CD4-positive, alpha-beta memory T cell (primary cell): ENCODE measurements at regions not wholly inside any gene's neighbourhood (a gene's known extent, or its start where the extent isn't known, plus 50 kb on each side); places are given as distances from the start of the nearest gene placed in this dataset.
"Not testable (repeated sequence)": the region's sequence is repeated elsewhere in the genome, so short reads cannot be mapped to it uniquely, and the experiment has no call there.

Experiments used
- CTCF ChIA-PET: fragments of 350-600 bp; sonication (Branson Sonifier 250); formaldehyde crosslinking; loops from one replicate; lab custom pipeline; 2021; ENCODE audit warnings: inconsistent platforms; ENCODE audit not compliant: partially characterized antibody; lab: Charles Lee
- POLR2A ChIA-PET: fragments of 350-600 bp; sonication (Branson Sonifier 250); formaldehyde crosslinking; loops from one replicate; lab custom pipeline; 2021; ENCODE audit not compliant: partially characterized antibody; lab: Charles Lee
- DNase-seq, 5 donors: peaks; one replicate each; pipeline versions ENCODE4 v3.0.0 to v3.0.0-alpha.2; 2020 to 2022; ENCODE audit warnings: mixed read lengths in 1 of 5
- H3K27ac ChIP-seq: one replicate; pipeline ENCODE4 v1.7.0; 2013; ENCODE audit warnings: low read depth, low read length
- H3K27me3 ChIP-seq: 2 replicates; pipeline ENCODE4 v1.7.0; 2013; ENCODE audit warnings: mild to moderate bottlenecking, low read length, moderate library complexity; ENCODE audit not compliant: insufficient read depth
- H3K36me3 ChIP-seq: 2 replicates; pipeline ENCODE4 v1.7.0; 2013; ENCODE audit warnings: mild to moderate bottlenecking, low read length, moderate library complexity; ENCODE audit not compliant: insufficient read depth
- H3K4me1 ChIP-seq: 2 replicates; pipeline ENCODE4 v1.7.0; 2013; ENCODE audit warnings: mild to moderate bottlenecking, low read length, moderate library complexity; ENCODE audit not compliant: insufficient read depth
- H3K4me3 ChIP-seq, 2 donors: one replicate each; pipeline ENCODE4 v1.7.0; 2013; ENCODE audit warnings: low read length in 2 of 2, mild to moderate bottlenecking in 1 of 2
- H3K9me3 ChIP-seq, 2 donors: one replicate each; pipeline ENCODE4 v1.7.0; 2013; ENCODE audit warnings: low read length in 2 of 2, control low read depth in 1 of 2; ENCODE audit not compliant: control insufficient read depth in 1 of 2
- H3K27ac Mint-ChIP-seq, 7 donors: one replicate each; pipeline ENCODE4 v1.8.0; 2020 to 2021; ENCODE audit warnings: mixed read lengths in 7 of 7, mild to moderate bottlenecking in 6 of 7, inconsistent platforms in 3 of 7, moderate library complexity in 3 of 7
- H3K27me3 Mint-ChIP-seq, 2 donors: one replicate each; pipeline ENCODE4 v1.8.0; 2020 to 2021; ENCODE audit warnings: mixed read lengths in 2 of 2
- H3K36me3 Mint-ChIP-seq, 2 donors: one replicate each; pipeline ENCODE4 v1.8.0; 2020 to 2021; ENCODE audit warnings: mixed read lengths in 2 of 2, inconsistent platforms in 1 of 2, mild to moderate bottlenecking in 1 of 2
- H3K4me1 Mint-ChIP-seq, 4 donors: one replicate each; pipeline ENCODE4 v1.8.0; 2020 to 2021; ENCODE audit warnings: mixed read lengths in 4 of 4, mild to moderate bottlenecking in 1 of 4
- H3K4me3 Mint-ChIP-seq, 8 donors: one replicate each; pipeline ENCODE4 v1.8.0; 2020 to 2021; ENCODE audit warnings: mixed read lengths in 8 of 8, mild to moderate bottlenecking in 7 of 8, moderate library complexity in 6 of 8, inconsistent platforms in 3 of 8
- H3K9me3 Mint-ChIP-seq, 8 donors: one replicate each; pipeline ENCODE4 v1.8.0; 2020 to 2021; ENCODE audit warnings: mixed read lengths in 8 of 8, mild to moderate bottlenecking in 5 of 8, inconsistent platforms in 3 of 8, moderate library complexity in 1 of 8
- intact Hi-C: fragments of 100-400 bp; cut with micrococcal nuclease; formaldehyde crosslinking; loops from one replicate; pipeline ENCODE4 v1.15.1; 2023

DNA sequence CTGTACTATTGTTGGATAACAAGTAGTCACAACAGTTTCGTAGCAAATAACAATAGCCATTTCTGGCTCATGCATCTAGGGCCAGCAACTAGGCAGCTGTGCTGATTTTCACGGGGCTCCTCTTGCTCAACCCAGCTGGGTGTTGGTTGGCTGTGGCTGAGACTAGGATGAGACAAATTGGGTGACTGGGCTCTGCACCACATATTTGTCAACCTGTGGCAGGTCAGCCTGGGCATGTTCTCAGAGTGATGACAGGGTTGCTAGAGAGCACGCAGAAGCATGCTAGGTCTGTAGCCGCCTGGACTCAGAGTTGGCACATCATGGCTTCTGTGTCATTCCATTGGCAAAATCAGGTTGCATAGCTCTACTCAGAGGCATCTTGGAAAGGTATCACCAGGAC is 175.9 kb downstream of the OTOL1 start:
- intact Hi-C loops, result no loop called here

DNA sequence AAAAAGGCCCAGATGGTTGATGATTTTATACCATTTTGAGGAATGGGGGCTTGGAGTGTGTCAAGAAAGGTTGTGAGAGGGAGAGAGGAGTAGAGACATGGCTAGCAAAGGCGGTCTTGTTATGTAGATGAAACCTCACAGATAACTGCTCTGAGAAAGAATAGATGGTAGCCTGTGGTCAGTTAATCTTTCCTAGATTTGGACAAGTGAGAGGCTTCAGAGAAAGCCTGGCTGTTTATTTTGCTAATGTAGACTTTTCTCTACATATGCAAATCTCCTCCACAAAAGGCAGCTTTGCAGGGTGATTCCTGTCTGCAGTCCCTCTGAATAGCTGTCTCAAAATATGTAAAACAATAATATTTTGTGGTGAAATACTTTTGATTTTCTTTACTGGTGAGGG is 177.3 kb downstream of the OTOL1 start:
- ChIA-PET CTCF (interaction anchor here (0.7 kb wide), 1 partner anchor 513 kb away, joined by 3 read pairs; no protein-coding TSS in a partner anchor), POLR2A (no interaction called here)
- Histone ChIP-seq H3K4me1 (no peaks in the 10 kb centered on the region), H3K4me3 (no peak overlapping the region), H3K36me3 (no peaks in the 10 kb centered on the region), H3K27ac (no peak overlapping the region), H3K27me3 (no peaks in the 10 kb centered on the region), H3K9me3 (no peaks in the 10 kb centered on the region)
- Mint-ChIP-seq H3K4me1 (no peaks in the 10 kb centered on the region), H3K27ac (no peak overlapping the region), H3K9me3 (peaks cover 3 to 14% (median 11%) of the 10 kb centered on the region in 8 donors), H3K27me3 (no peaks in the 10 kb centered on the region), H3K4me3 (no peak overlapping the region), H3K36me3 (no peaks in the 10 kb centered on the region)
- intact Hi-C loops, result no loop called here
- DNase-seq, result no peak

More for the DNA sequence above, 175.9 kb downstream of the OTOL1 start:
- Mint-ChIP-seq H3K9me3 (peaks cover 3 to 12% (median 7%) of the 10 kb centered on the region in 8 donors), H3K27me3 (no peaks in the 10 kb centered on the region), H3K4me3 (no peak overlapping the region), H3K27ac (no peak overlapping the region), H3K36me3 (no peaks in the 10 kb centered on the region), H3K4me1 (no peaks in the 10 kb centered on the region)
- Histone ChIP-seq H3K27ac (no peak overlapping the region), H3K27me3 (no peaks in the 10 kb centered on the region), H3K9me3 (no peaks in the 10 kb centered on the region), H3K4me1 (no peaks in the 10 kb centered on the region), H3K4me3 (no peak overlapping the region), H3K36me3 (no peaks in the 10 kb centered on the region)
- CTCF ChIA-PET, result no interaction called here
- DNase-seq, result no peak
- POLR2A ChIA-PET, result no interaction called here

DNA sequence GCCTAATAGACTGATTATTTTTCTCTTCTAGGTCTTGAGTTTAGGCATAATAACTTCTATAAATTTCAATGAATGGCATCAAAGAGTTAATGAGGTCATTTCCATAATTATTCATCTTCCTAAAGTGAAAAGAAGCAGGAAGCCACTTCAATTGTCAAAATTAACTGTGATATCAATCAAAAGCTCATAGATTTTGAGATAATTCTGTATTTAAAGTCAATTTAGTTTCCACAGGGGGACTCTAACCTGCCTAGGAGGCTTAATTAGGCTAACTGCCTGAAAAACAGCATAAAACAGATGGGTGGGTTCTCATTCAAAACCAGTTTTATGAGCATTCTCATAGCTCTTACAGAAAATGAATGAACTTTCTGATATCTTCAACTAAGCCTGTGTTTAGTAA is 177.8 kb downstream of the OTOL1 start:
- H3K27me3 Mint-ChIP-seq, result no peaks in the 10 kb centered on the region
- H3K4me1 Mint-ChIP-seq, result no peaks in the 10 kb centered on the region
- H3K4me3 Mint-ChIP-seq, result no peak overlapping the region
- Histone ChIP-seq H3K4me3 (no peak overlapping the region), H3K27me3 (no peaks in the 10 kb centered on the region), H3K4me1 (no peaks in the 10 kb centered on the region), H3K36me3 (no peaks in the 10 kb centered on the region), H3K27ac (no peak overlapping the region), H3K9me3 (no peaks in the 10 kb centered on the region)
- H3K9me3 Mint-ChIP-seq, result peaks cover 3 to 12% (median 9%) of the 10 kb centered on the region in 8 donors
- ChIA-PET POLR2A (no interaction called here), CTCF (no interaction called here)
- intact Hi-C loops, result no loop called here
- H3K27ac Mint-ChIP-seq, result no peak overlapping the region
- no peaks in the 10 kb centered on the region for H3K36me3 Mint-ChIP-seq
- DNase-seq, result no peak

DNA sequence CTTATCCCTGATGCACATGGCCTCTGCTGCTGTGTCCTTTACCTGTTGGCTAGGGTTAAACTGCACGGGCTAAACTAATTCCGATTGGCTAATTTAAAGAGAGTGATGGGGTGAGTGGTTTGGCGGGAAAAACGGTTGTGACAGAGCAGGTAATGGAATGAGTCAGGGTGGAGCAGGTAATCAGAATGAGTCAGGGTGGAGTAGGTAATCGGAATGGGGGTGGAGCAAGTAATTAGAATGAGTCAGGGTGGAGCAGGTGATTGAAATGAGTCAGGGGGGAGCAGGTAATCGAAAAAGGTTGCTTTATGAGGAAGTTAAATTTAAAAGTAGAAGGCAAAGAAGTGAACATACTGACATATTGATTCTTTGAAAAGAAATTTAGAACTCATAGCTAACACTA is 185.2 kb downstream of the OTOL1 start:
- H3K9me3 Mint-ChIP-seq, H3K9me3 ChIP-seq, H3K27ac Mint-ChIP-seq, POLR2A ChIA-PET, H3K27me3 ChIP-seq, H3K27me3 Mint-ChIP-seq, H3K36me3 Mint-ChIP-seq, CTCF ChIA-PET, H3K4me1 Mint-ChIP-seq, H3K36me3 ChIP-seq, H3K27ac ChIP-seq, DNase-seq, intact Hi-C loops, H3K4me1 ChIP-seq, H3K4me3 ChIP-seq: not testable (repeated sequence)
- peak overlapping the region in 1 of 8 donors; percentile 27 for H3K4me3 Mint-ChIP-seq

DNA sequence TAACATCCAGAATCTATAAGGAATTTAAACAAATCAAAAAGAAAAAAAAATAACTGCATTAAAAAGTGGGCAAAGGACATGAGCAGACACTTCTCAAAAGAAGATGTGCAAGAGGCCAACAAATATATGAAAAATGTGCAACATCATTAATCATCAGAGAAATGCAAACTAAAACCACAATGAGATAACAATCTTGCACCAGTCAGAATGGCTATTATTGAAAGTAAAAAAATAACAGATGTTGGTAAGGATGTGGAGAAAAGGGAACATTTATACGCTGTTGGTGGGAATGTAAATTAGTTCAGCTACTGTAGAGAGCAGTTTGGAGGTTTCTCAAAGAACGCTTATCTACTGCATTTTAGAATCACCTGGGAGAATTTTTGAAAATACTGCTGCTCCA is 186.1 kb downstream of the OTOL1 start:
- ChIA-PET POLR2A (no interaction called here), CTCF (no interaction called here)
- no peak for DNase-seq
- intact Hi-C loops, result no loop called here
- H3K9me3 ChIP-seq, result no peaks in the 10 kb centered on the region
- Mint-ChIP-seq H3K4me1 (no peaks in the 10 kb centered on the region), H3K4me3 (no peak overlapping the region), H3K27me3 (no peaks in the 10 kb centered on the region), H3K36me3 (no peaks in the 10 kb centered on the region), H3K27ac (no peak overlapping the region), H3K9me3 (peaks cover 0 to 10% (median 3%) of the 10 kb centered on the region in 8 donors)
- H3K36me3 ChIP-seq, result no peaks in the 10 kb centered on the region
- H3K27ac ChIP-seq, result no peak overlapping the region
- no peaks in the 10 kb centered on the region for H3K27me3 ChIP-seq
- H3K4me1 ChIP-seq, result no peaks in the 10 kb centered on the region
- H3K4me3 ChIP-seq, result no peak overlapping the region

DNA sequence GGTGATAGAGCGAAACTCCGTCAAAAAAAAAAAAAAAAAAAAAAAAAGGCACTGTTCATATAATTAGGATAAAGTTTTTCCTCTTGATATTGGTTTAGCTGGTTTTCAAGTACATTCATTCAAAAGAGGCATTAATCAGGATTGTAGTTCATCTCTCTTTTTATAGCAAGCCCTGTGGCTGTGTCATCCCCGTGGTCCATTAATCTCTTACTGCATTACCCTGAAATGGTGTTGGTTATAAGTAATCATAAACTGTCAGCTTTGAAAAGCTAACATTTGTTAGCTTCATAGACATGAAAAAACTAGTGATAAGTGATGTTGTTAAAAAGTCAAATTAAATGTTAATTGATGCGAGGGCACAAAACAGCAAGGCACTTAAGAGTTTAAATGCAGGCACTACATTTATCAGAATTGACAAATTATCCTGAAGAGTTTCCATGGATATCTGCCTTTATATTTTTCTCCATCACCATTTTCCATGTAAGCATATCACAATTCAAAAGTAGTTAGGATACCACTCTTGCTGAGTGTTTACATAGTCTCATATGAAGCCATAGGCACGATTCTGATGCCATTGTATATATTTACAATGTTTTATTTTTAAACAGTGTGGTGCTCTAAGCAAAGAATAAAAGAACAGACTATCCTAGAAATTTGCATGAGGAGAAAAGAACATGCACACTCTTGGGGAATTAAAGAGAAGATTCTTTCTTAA is 193.1 kb downstream of the OTOL1 start:
- Mint-ChIP-seq H3K27me3 (no peaks in the 10 kb centered on the region), H3K9me3 (peaks cover 0 to 9% (median 2%) of the 10 kb centered on the region in 8 donors), H3K27ac (no peak overlapping the region), H3K4me3 (no peak overlapping the region), H3K36me3 (no peaks in the 10 kb centered on the region), H3K4me1 (no peaks in the 10 kb centered on the region)
- CTCF ChIA-PET, result no interaction called here
- Histone ChIP-seq H3K4me3 (no peak overlapping the region), H3K27me3 (no peaks in the 10 kb centered on the region), H3K4me1 (no peaks in the 10 kb centered on the region), H3K9me3 (no peaks in the 10 kb centered on the region), H3K36me3 (no peaks in the 10 kb centered on the region), H3K27ac (no peak overlapping the region)
- intact Hi-C loops, result no loop called here
- no peak for DNase-seq
- POLR2A ChIA-PET, result no interaction called here

DNA sequence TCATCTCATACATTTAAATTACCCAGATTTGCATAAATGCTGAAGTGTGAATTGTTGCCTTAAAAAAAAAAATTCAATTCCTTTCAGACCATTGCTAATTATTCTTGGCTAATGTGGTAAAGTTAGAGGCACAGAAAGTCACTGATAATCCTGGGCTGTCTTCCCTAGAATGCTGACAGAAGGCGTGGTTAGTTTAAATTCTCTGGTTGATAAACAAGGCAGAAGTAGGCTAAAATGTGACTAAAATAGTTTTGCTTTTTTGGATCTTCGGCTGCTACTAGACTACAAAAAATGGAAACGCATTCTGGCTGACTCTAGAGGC is 193.7 kb downstream of the OTOL1 start:
- CTCF ChIA-PET, result no interaction called here
- Histone ChIP-seq H3K36me3 (no peaks in the 10 kb centered on the region), H3K4me1 (no peaks in the 10 kb centered on the region), H3K27ac (no peak overlapping the region), H3K4me3 (no peak overlapping the region), H3K27me3 (no peaks in the 10 kb centered on the region), H3K9me3 (no peaks in the 10 kb centered on the region)
- Mint-ChIP-seq H3K4me3 (no peak overlapping the region), H3K9me3 (peaks cover 0 to 9% (median 2%) of the 10 kb centered on the region in 8 donors), H3K27me3 (no peaks in the 10 kb centered on the region), H3K36me3 (no peaks in the 10 kb centered on the region), H3K4me1 (no peaks in the 10 kb centered on the region), H3K27ac (no peak overlapping the region)
- POLR2A ChIA-PET, result no interaction called here
- intact Hi-C loops, result no loop called here
- no peak for DNase-seq

DNA sequence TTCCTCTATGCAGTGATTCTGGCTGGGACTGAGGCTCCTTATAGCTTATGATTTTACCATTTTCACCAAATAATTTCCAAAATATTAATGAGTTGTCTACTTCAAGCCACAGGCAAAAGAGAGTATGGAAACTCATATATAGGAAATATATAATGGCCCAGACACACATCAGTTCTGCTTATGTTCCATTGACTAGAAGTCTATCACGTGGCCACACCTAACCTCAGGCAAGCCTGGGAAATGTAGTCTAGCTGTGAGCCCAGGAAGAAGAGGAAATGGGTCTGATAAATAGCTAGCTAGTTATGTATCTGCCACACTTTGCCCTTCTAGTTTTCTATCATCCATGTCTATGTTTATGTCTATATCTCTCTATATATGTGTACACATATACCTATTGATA is 195.1 kb downstream of the OTOL1 start:
- Mint-ChIP-seq H3K27me3 (no peaks in the 10 kb centered on the region), H3K36me3 (no peaks in the 10 kb centered on the region), H3K9me3 (peaks cover 0 to 5% (median 2%) of the 10 kb centered on the region in 8 donors), H3K4me1 (no peaks in the 10 kb centered on the region), H3K27ac (no peak overlapping the region), H3K4me3 (no peak overlapping the region)
- Histone ChIP-seq H3K9me3 (no peaks in the 10 kb centered on the region), H3K27ac (no peak overlapping the region), H3K4me3 (no peak overlapping the region), H3K36me3 (no peaks in the 10 kb centered on the region), H3K4me1 (no peaks in the 10 kb centered on the region), H3K27me3 (no peaks in the 10 kb centered on the region)
- CTCF ChIA-PET, result no interaction called here
- intact Hi-C loops, result no loop called here
- POLR2A ChIA-PET, result no interaction called here
- DNase-seq, result no peak
